Right renal pelvis (tissue), 4 donors: ENCODE measurements at regions not wholly inside any gene's neighbourhood (a gene's known extent, or its start where the extent isn't known, plus 50 kb on each side); places are given as distances from the start of the nearest gene placed in this dataset.

Experiments
- DNase-seq, 4 donors: peaks; one replicate each; pipeline ENCODE4 v3.0.0-alpha.2; 2013; ENCODE audit warnings: low read depth in 4 of 4, low spot score in 3 of 4, missing footprints in 1 of 4

DNA sequence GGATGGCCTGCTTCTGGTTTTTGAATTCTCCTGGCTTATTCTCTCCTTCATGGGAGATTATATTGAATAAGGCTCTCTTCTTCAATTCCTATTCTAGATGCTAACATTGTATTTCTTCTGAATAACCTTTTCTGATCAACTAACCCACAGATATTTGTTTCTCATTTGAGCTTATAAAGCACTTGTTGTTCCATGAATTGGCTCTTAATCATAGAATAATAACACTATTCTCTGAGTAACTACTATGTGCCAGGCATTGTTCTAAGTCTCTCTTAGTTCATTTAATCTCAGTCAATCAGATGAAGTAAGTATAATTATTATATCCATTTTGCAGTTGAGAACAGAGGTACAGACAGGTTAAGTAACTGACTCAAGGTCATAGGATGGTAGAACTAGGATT, 136.3 kb upstream of the MLIP start:
- DNase-seq: no peak

DNA sequence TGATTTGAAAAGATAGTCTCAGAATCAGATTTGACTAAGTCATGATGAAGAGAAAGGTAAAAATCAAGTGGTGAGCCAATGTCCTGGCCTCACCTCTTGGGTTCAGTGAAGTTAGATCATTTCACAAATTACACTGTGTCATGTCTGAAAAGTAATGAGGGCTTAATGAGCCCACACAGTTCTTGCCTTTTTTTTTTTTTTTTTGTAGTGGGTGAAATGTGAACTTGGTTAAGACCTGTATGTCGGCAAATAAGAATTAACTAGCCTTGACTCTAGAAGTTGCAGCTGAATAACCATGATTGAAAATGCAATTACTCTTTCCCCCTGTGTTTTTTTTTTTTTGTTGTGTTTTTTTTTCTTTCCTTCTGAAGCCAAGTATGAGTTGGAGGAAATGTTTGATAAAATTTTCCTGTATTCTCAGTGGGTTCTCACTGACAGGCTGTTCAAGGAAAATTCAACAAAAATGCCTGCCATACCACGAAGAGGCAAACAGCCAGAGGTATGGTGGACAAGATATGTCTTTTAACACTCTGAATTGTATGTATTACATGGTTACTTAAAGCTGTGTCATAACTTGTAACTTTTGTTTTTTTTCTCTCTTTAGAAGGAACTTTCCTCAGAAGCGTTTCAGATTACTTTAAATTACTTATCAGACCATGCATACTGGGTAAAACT, 135.2 kb upstream of the MLIP start:
- peak in 2 of 4 donors; percentile 31 to 36 for DNase-seq

DNA sequence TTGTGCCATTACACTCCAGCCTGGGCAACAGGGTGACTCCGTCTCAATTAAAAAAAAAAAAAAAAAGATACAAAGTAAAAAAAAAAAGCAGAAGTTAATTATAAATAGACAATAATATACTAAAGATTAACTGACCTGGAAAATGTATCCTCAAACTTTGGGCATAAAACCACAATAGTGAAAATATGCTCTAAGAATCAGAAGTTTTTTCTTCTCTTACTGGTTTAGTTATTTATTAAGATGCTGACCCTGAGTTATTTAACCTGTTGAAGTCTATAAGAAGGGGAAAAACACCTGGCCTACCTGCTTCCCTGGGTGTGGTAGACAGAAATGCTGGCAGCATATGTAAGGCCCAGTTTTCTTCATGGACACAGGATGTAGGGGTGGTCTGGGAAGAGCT, 133.7 kb upstream of the MLIP start:
- DNase-seq: no peak

DNA sequence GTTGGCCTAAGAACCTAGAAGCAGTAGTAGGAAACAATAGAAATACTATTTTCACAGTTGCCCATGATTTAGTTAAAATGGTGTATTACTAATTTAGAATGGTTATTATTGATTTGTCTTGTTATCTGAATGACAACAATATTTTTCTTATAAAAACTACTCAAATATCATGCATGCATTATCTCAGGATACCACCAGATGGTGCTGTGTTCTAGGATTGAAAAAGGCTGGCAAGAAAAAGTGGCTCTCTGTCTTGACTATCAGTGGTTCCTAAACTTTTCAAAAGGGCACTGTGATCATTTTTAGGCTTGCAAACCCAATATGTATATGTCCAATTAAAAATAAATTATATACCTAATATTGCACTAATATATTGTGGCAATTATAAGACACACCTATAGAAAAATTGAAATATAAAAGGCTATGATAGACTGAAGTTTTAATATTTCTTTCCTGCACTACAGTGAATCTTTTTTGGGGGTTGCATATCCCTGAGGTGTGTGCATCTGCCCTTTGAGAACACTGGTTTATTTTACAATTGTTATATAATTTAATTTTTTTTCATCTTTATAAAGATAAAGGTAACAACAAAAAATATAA, 131.7 kb upstream of the MLIP start:
- DNase-seq: no peak

DNA sequence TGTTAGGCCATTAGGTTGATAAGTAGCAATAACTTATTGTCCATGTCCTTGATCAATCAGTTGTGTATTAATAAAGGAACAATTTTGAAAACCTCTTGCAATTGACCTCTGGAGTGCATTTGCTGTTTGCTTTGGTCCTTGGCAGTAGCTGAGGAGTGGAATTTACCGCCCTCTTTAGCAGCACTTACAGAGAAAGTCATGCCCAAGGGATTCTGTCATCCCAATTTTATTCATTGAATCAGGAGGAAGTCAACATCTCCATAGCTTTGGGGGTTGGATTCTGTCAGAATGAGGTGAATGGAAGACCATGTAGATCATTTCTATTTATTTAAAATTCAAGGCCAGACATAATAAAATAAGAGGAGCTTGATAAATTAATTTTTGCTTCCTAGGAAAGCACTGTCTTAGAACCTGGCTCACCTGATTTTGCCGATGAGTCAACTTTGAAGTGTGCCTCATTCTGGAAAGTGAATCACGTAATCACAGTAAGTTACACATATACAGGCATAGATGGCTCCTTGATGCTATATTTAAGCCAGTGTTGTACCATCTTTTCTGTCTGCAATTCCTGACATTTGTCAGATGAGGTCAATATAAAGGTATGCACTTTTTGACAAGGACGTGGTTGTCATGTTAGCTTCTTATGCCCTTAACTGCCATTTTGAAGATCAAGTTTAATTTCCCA, 128.7 kb upstream of the MLIP start:
- DNase-seq: no peak

DNA sequence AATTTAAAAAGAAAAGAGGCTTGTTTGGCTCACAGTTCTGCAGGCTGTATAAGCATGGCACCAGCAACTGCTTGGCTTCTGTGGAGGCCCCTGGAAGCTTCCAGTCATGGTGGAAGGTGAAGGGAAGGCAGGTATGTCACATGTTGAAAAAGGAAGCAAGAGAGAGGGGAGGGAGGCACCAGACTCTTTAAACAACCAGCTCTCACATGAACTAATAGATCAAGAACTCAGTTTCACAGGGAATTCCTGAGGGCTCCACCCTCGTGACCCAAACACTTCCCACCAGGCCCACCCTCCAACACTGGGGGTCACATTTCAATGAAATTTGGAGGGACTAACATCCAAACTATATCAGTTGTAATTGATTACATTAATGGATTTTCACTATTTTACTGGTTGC, 127.9 kb upstream of the MLIP start:
- no peak for DNase-seq

DNA sequence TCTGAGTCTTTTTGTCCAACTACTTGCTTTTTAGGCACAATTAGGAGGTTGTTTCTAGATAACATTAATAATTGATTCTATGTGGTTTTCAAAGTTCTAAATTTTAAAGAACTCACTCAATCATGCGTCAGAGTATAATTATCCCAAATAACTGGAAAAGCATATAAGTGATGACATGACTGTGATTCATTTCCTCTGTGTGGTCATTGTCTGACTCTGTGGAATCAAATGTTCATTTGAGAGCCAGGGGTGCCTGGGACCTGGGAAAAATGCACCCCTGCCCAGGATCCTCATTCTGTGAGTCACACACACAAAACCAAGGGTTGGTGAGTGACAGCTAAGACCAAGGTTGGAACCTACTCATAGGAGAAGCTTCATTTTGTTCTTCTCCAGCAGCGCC, 127.1 kb upstream of the MLIP start:
- DNase-seq: no peak

DNA sequence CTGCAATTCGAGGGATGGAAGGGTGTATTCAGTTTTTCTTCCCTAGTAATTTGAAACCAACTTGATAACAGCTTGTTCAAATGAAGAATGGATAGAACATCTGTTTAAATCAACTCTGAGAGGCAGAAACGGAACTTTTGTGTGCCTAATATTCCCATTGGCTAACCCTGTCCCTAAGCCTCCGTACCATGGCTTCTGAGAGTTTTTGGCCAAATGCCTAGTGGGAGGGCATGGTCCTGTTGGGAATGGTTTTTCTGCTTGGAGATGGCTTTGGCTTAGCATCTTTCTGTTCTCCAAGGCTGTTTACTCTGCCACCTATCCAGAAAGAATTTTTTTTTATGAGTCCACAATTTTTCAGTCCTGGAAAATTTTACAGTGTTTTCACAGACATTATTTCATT, 126.7 kb upstream of the MLIP start:
- no peak for DNase-seq

DNA sequence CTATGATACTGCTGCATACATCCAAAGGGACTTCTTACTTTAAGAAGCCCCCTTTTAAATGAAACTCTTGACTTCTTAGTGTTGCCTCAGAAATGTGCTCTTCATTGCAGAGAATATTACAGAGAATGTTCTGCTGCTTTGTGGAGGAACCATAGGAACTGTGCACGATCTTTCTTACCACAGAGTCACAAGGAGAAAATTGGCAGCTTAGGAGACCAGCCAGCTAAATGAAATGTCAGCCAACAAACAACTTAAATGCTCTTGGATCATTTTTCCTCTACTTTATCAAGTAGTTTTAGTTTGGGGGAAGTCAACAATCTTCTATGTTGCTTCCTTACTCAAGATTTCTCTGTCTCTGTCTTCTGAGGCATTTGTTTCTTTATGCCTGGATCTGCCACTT, 125.9 kb upstream of the MLIP start:
- DNase-seq: no peak

DNA sequence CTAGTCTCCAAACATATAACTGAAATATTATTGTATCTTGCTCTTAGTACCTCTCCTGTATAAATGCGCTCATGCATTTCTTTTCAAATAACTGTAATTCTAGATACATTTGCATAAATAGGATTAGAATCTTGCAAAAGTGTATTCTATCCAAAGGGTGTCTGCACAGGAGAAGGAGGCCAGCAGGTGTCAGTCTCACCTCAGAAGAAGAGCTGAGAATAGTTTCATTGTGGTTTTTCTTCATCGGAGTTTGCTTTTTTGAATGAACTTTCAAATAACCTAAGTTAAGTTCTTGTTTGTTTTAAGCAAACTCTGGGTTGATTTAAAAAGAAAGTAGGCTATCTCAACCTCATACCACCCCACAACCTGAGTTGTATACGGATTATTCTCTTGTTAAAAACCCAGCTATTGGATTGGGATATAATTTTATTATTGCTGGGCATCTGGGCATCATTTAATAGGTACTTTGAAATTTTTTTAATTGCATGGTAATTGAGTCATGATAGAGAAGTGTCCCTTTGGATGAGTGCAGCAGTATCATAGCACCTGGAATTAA, 125.0 kb upstream of the MLIP start:
- DNase-seq: peak in 2 of 4 donors; percentile 38 to 41

DNA sequence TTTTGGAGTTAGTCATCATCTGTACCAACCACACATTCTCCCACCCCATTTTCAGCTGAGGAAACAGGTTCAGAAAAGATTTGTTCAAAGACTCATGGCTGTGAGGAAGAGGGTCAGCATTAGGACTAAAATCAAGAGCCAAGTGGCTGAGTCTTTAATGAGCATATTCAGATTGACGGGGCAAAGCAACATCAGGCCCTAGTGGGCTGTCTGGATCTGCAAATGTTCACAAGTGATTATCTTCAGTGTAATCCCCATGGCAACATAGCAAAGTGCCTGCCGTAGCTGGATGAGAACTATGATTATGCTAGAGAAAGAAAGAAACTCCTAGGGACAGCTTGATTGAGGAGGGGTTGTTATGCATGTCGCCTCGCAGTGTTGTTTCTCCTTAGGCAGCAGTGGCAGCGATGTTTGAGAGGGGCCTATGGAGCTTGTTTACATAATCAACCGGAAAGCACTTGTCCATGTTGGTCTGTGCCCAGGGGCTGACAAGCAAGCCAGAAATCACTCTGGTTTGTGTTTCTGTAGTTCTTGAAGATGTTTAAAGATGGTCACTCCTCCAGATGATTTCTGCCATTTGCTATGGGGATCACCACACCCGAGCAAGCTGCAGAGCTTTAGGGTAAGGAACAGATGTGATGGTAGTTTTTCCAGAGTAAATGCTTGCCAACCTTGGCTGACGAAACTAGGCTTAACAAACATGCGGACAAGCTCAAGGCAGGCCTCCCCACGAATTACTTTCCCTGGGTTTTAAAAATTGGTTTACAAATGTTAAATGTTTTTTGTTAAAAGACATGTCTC, 124.3 kb upstream of the MLIP start:
- DNase-seq: no peak

DNA sequence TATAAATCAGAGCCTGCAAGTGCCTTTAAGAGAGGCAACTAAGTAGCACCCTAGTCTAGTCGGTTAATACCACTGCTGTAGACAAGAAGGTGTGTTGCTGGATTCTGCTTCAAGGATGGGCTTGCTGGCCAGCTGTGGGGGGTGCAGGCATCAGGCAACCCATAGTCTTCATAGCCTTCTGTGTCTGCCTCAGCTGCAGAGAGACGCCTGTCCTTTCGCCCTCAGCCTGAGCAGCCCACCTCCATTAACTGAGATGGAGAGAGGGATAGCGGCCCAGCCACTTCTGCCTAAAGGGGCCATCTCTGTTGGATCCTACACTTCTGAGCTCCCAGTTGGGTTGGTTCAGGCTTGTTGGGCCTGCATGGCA, 123.7 kb upstream of the MLIP start:
- no peak for DNase-seq

DNA sequence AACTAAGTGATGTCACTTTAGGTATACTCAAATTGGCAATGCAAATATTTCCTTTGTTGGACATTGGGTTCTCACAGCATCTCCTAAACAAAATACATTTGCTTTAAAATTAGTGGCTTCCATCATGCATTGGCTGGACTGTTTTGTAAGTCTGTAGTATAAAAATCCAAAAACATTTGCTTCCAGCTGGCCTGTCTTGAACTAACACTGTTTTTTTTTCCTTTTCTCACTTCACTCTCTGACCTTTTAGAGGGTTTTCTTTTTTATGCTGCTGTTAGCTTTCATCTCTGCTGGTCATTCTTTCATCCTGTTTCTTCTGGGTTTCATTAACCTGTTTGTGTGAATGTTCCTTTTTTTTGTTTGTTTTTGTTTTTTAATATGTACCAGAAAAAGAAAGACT, 121.7 kb upstream of the MLIP start:
- DNase-seq: no peak

DNA sequence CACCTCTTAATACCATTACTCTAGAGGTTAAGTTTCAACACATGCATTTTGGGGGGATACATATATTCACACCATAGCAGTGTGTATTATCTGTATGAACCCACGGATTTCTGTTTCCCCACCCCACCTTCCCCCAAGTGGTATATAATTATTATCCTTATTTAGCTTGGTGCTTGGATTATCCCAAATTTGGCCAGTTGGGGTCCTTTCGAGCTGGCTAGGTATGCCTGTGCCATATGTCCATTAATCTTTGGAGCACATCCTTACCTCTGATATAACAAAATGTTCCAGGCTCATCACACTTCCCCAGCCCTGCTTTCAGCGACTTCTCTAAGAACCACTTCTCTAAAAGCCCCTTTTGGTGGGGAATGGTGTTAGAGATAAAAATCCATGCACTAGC, 118.7 kb upstream of the MLIP start:
- no peak for DNase-seq

DNA sequence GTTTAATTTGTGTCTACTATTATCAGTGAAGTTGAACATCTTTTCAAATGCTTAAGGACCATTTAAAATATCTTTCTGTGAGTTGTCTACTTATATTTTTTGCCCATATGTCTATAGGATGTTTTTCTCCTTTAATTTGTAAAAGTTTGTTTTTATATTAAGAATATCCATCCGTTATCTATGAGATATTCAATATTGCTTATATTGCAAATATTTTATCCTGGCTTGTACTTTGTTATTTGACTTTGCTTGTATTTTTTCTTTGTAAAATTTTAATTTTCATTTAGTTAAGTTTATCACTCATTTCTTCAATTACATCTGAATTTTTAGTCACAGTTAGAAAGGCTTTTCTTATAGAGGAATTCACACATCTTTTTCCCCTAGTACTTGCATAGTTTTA, 117.0 kb upstream of the MLIP start:
- DNase-seq: no peak

DNA sequence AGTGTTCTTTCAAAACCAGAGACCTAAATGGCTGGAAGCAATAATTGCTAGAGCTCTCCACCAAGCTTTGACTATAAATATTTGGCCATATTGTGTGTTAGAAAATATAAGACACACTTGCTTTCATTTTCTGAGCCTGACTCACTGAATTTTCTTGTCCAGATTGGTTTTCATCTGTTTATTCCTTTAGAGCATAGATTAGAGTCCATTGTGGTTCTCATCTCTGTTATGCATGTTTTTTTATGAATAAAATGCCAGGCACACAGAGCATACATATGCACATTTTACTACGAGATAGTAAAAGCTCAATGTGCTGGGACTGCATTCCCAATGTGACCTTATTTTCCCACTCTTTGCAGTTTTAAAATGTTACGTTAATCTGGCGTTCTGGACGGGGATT, 115.3 kb upstream of the MLIP start:
- DNase-seq: no peak

DNA sequence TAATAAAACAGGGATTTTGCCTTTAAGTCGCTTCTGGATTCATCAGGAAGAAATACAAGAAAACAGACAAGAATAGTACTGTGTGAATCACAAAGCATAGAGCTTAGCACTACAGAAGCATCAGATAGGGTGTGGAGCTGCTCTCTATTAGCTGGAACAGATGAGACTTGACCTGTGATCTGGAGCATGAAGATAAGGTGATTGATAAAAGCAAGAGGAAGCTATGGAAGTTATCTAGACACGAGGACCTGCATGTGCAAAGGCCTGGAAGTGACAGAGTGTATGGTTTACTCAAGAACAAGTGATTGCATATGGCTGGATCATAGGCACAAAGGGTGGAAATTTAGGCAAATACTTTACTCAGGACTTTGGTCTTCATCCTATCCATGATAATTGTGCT, 112.9 kb upstream of the MLIP start:
- no peak for DNase-seq

DNA sequence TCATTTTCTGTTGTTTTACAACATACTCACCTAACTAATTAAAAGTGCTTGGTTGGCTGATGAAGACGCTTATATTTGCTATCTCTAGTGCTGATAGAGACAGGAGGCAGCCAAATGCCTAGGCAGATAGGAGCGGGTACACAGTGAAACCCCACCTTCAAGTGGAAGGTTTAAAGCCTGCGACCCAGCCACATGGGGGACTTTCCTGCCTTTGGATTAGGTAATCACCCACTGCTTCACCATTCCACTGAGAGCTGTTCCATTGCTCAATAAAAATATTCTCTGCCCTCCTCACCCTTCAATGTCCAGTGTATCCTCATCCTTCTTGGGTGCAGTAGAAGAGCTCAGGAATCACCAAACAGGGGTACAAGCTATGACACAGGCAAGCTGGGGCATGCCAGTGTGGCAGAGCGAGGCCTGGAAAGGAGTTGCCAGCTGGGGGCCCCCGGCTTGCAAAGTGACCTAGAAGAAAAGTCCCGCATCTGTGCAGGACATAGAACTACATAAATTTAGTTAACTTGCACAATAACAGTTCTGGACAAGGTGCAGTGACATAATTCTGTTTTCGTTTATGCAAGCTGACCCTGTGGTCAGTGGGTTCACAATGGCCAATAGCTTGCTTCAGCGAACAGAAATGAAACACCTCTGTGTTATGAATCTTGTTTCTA, 112.0 kb upstream of the MLIP start:
- DNase-seq: no peak

DNA sequence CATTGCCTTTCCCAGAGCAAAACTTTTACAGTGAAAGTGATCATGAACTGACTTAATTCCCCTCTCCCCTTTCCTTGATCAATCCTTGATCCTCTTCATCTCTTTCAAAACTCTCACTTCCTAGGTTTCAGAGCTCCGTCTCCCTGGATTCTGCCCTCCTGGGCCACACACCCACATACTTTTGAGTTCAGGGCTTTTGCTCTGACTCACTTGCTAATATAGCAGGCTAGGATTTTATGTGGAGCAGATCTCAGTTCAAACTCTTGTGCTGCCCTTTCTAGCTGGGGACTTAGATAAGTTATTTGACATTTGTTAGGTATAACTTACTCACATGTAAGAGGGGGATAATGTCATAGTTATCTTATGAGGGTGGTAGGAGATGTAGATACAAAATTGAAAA, 109.1 kb upstream of the MLIP start:
- DNase-seq: no peak

DNA sequence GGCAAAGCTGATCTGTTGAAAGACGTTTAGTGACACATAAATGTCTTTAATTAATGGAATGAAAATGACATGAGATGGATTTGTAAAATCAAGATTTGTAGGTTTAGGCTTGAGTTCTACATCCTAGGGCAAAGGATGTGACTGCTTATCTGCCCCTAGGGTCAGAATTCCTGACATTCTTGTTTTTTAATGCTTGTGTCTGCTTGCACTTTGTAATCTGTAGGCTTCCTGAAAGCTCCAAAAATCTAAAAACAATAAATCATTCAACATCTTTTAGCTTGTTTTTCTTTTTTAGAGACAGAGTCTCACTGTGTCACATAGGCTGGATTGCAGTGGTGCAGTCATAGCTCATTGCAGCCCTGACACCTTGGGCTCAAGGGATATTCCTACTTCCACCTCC, 107.9 kb upstream of the MLIP start:
- no peak for DNase-seq

DNA sequence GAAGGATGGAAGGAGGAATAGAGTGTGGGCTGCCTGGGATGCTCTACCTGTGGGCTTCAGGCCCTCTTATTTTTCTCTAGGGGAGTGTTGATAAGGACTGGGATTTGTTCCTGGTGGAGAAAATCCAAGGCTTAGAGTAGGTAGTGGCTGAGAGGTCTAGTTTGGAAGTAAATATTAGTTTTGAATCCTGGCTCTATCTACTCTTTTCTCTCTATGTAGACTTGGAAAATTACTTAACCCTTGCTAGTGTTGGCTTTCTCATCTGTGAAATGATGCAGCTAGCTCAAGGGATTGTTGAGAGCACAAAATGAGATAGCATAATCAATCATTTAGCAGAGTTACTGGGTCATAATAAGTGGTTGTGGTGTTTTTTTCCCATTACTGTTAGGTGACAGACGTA, 102.7 kb upstream of the MLIP start:
- DNase-seq: no peak
